Right ventricle myocardium inferior (tissue), 1 donor: ENCODE measurements at regions not wholly inside any gene's neighbourhood (a gene's known extent, or its start where the extent isn't known, plus 50 kb on each side); places are given as distances from the start of the nearest gene placed in this dataset.
"Not testable (repeated sequence)": the region's sequence is repeated elsewhere in the genome, so short reads cannot be mapped to it uniquely, and the experiment has no call there.

Source experiments
- ATAC-seq: fragments of 200-7000 bp; cut with Tn5 transposase; one replicate; pipeline ENCODE4 v1.9.1; 2020; ENCODE audit warnings: mild to moderate bottlenecking, moderate library complexity
- DNase-seq: peaks from one replicate; pipeline ENCODE4 v3.0.0; 2021; ENCODE audit errors: missing footprints
- intact Hi-C: fragments of 100-400 bp; cut with DNase I; formaldehyde crosslinking; loops from one replicate; pipeline ENCODE4 v1.11.0; 2022
- donor health status: DM: no; HTN: yes; CAD: no; lungs with severe emphysema.

- intact Hi-C loops: no loop called here
- DNase-seq (no peak), ATAC-seq (no peak)
Measured at GRCh38 chr15:70580286-70580685, 183.1 kb downstream of the UACA start.

GRCh38 chr15:70579766-70580165 lies 183.6 kb downstream of the UACA start:
- intact Hi-C loops: no loop called here
- DNase-seq (no peak), ATAC-seq (no peak)

GRCh38 chr15:70578196-70578595 lies 185.2 kb downstream of the UACA start:
- intact Hi-C loops: no loop called here
- ATAC-seq: no peak

GRCh38 chr15:70576696-70577095 lies 186.7 kb downstream of the UACA start:
- ATAC-seq: no peak
- DNase-seq: no peak
- intact Hi-C loops: no loop called here

More at GRCh38 chr15:70578196-70578595, 185.2 kb downstream of the UACA start:
- no peak for DNase-seq

GRCh38 chr15:70576276-70576675 lies 187.1 kb downstream of the UACA start:
- intact Hi-C loops: no loop called here
- ATAC-seq (no peak), DNase-seq (no peak)

GRCh38 chr15:70575231-70576226 lies 187.8 kb downstream of the UACA start:
- intact Hi-C loops: no loop called here
- no peak for DNase-seq
- no peak for ATAC-seq

- intact Hi-C loops, DNase-seq, ATAC-seq: not testable (repeated sequence)
Measured at GRCh38 chr15:70574325-70574724, 189.0 kb downstream of the UACA start.

- intact Hi-C loops: no loop called here
- DNase-seq (no peak), ATAC-seq (no peak)
Measured at GRCh38 chr15:70573121-70573850, 190.1 kb downstream of the UACA start.

- intact Hi-C loops: loop anchor here (2.0 to 5.0 kb wide), 2 partner anchors 68 to 241 kb away; no protein-coding TSS in a partner anchor
- no peak for DNase-seq
- peak; percentile 15 for ATAC-seq
Measured at GRCh38 chr15:70569714-70570231, 193.6 kb downstream of the UACA start.

- peak; percentile 84 for ATAC-seq
- DNase-seq: no peak
- intact Hi-C loops: loop anchor here (2.0 to 5.0 kb wide), 2 partner anchors 68 to 242 kb away; no protein-coding TSS in a partner anchor
Measured at GRCh38 chr15:70569091-70569713, 194.2 kb downstream of the UACA start.

GRCh38 chr15:70566989-70567388 lies 196.4 kb downstream of the UACA start:
- intact Hi-C loops: loop anchor here (5.0 kb wide), 1 partner anchor 70 kb away; no protein-coding TSS in a partner anchor

GRCh38 chr15:70566047-70566835 lies 197.1 kb downstream of the UACA start:
- ATAC-seq (no peak), DNase-seq (no peak)
- intact Hi-C loops: loop anchor here (5.0 kb wide), 1 partner anchor 71 kb away; no protein-coding TSS in a partner anchor

More at GRCh38 chr15:70566989-70567388, 196.4 kb downstream of the UACA start:
- no peak for ATAC-seq
- no peak for DNase-seq

- DNase-seq: no peak
- no peak for ATAC-seq
- intact Hi-C loops: no loop called here
Measured at GRCh38 chr15:70563561-70564095, 199.7 kb downstream of the UACA start.

GRCh38 chr15:70562906-70563305 lies 200.5 kb downstream of the UACA start:
- intact Hi-C loops: no loop called here
- ATAC-seq (no peak), DNase-seq (no peak)

- no peak for DNase-seq
- intact Hi-C loops: no loop called here
- ATAC-seq: no peak
Measured at GRCh38 chr15:70561885-70562284, 201.5 kb downstream of the UACA start.

- DNase-seq: no peak
- intact Hi-C loops: no loop called here
- ATAC-seq: no peak
Measured at GRCh38 chr15:70560617-70561328, 202.6 kb downstream of the UACA start.
